Heart left ventricle (tissue), 16 donors: ENCODE measurements at regions not wholly inside any gene's neighbourhood (a gene's known extent, or its start where the extent isn't known, plus 50 kb on each side); places are given as distances from the start of the nearest gene placed in this dataset.

Experiments
- ATAC-seq, 4 donors: fragments of 200-7000 bp; cut with Tn5 transposase; one replicate each; pipeline ENCODE4 v1.9.1; 2020 to 2022; ENCODE audit warnings: moderate library complexity in 4 of 4, mild to moderate bottlenecking in 3 of 4, moderate number of reproducible peaks in 1 of 4
- DNase-seq, 5 donors: peaks; one replicate each; pipeline ENCODE4 v3.0.0-alpha.2; 2020
- H3K27ac ChIP-seq, 12 donors: fragments of 200-600 bp; sonication (generic) in 4 of 12; one replicate each; pipeline versions ENCODE4 v1.5.0 to v1.8.0; 2016 to 2022; ENCODE audit warnings: mild to moderate bottlenecking in 2 of 12
- H3K27me3 ChIP-seq, 9 donors: fragments of 200-600 bp; sonication (generic) in 2 of 9; one replicate each; pipeline versions ENCODE4 v1.5.1 to v1.8.0; 2016 to 2022; ENCODE audit warnings: mild to moderate bottlenecking in 3 of 9
- H3K36me3 ChIP-seq, 9 donors: fragments of 200-600 bp; sonication (generic) in 2 of 9; one replicate each; pipeline versions ENCODE4 v1.5.0 to v1.8.0; 2018 to 2022; ENCODE audit warnings: mild to moderate bottlenecking in 2 of 9
- H3K4me1 ChIP-seq, 12 donors: fragments of 200-600 bp; sonication (generic) in 4 of 12; one replicate each; pipeline versions ENCODE4 v1.5.0 to v1.8.0; 2016 to 2022; ENCODE audit warnings: mild to moderate bottlenecking in 3 of 12
- H3K4me3 ChIP-seq, 12 donors: fragments of 200-600 bp; sonication (generic) in 4 of 12; one replicate each; pipeline versions ENCODE4 v1.5.0 to v1.8.0; 2017 to 2022; ENCODE audit warnings: mild to moderate bottlenecking in 9 of 12, moderate library complexity in 4 of 12
- H3K9me3 ChIP-seq, 12 donors: fragments of 200-600 bp; sonication (generic) in 4 of 12; one replicate each; pipeline versions ENCODE4 v1.5.0 to v1.8.0; 2016 to 2022; ENCODE audit warnings: mild to moderate bottlenecking in 1 of 12
- POLR2A ChIP-seq, 2 donors: fragments of 450-650 bp; IDR thresholded peaks; one replicate each; pipeline ENCODE4 v1.6.1; 2017; ENCODE audit warnings: antibody characterized with exemption in 2 of 2, mild to moderate bottlenecking in 2 of 2, moderate library complexity in 2 of 2
- WGBS, 4 donors: extraction: QIAGEN DNeasy Blood & Tissue Kit in 2 of 4; methylation state at CpG; one replicate each; pipeline versions ENCODE4 v1.1.5 to v1.1.7; 2013 to 2018; 5-methylcytosine and 5-hydroxymethylcytosine counted together
- intact Hi-C, 10 donors: fragments of 100-400 bp; cut with DNase I; formaldehyde crosslinking; loops; one replicate each; pipeline versions ENCODE4 v1.11.1 to v1.14.2; 2022
- TF ChIP-seq, protein P1 (sequence below), 12 donors: fragments of 200-600 bp; sonication (generic) in 4 of 12; IDR thresholded peaks; one replicate each; pipeline versions ENCODE4 v1.5.0 to v1.8.0; 2018 to 2022; ENCODE audit warnings: antibody characterized with exemption in 12 of 12, mild to moderate bottlenecking in 5 of 12
- donor health status: ischemic (EF 13 %, LVEDD 7.1; RV severe dilation, severe dysfunction).
- donor health status: healthy with polysubstance abuse.
- donor health status: DM: no; HTN: yes; CAD: no.
- donor health status: DM: no; HTN: no; CAD: no.
- donor health status: ischemic (EF 25% LVEDD 6.9; RV normal size, moderate dysfunction).
- donor health status: ischemic (EF 25% LVEDD 5.7; RV mildly dilated, moderate dysfunction).
- donor health status: healthy.
- donor health status: DM: yes; HTN: yes; CAD: no.
- donor health status: ischemic (EF 35%, LVEDD 5.7; RV mildly dilated, moderate dysfunction).
- donor health status: nonischemic (EF 11% LVEDD 7.7; RV severe dilation, severe dysfunction).
- donor health status: DM: yes; HTN: yes; CAD: no.
- donor health status: PGD.
- donor health status: ischemic (EF 29% LVEDD 5.4; RV normal size, mild dysfunction).
- donor health status: nonischemic (EF 23%, LVEDD 6.1; RV moderate dilation, normal function).

DNA sequence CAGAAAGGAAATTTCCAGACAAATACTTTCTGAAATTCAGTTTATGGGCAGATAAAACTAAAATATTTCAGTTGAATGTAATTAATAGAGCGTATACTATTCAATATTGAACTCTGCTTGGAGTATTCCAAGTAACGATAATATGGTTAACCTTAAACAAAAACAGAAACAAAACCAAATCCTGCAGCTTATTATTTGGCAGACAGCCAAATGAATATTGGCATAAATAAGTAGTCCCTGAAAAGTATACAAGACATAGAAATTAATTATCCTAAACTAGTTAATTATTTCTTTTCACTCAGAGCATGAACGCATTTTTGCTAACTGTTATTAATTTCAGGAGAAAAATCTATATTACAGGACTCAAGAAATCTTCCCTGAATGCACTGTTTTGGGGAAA is 1574.0 kb downstream of the MAT2B start:
- H3K36me3 ChIP-seq, result no peaks in the 10 kb centered on the region
- peaks cover 0 to 6% (median 0%) of the 10 kb centered on the region in 12 donors for H3K9me3 ChIP-seq
- ATAC-seq (no peak), DNase-seq (no peak)
- no peak overlapping the region for H3K27ac ChIP-seq
- H3K4me3 ChIP-seq, result no peak overlapping the region
- intact Hi-C loops, result no loop called here
- H3K27me3 ChIP-seq, result no peaks in the 10 kb centered on the region
- TF ChIP-seq, protein P1, sequence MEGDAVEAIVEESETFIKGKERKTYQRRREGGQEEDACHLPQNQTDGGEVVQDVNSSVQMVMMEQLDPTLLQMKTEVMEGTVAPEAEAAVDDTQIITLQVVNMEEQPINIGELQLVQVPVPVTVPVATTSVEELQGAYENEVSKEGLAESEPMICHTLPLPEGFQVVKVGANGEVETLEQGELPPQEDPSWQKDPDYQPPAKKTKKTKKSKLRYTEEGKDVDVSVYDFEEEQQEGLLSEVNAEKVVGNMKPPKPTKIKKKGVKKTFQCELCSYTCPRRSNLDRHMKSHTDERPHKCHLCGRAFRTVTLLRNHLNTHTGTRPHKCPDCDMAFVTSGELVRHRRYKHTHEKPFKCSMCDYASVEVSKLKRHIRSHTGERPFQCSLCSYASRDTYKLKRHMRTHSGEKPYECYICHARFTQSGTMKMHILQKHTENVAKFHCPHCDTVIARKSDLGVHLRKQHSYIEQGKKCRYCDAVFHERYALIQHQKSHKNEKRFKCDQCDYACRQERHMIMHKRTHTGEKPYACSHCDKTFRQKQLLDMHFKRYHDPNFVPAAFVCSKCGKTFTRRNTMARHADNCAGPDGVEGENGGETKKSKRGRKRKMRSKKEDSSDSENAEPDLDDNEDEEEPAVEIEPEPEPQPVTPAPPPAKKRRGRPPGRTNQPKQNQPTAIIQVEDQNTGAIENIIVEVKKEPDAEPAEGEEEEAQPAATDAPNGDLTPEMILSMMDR (IDR thresholded peaks at IDR 0.05), result no peak
- no peak for TF ChIP-seq POLR2A (IDR thresholded peaks at IDR 0.05)
- WGBS, 4 donors, result 50 to 81% (median 67%) methylated on average over 3 of the region's 3 CpGs
- H3K4me1 ChIP-seq, result no peaks in the 10 kb centered on the region

- intact Hi-C loops, result no loop called here
- no peaks in the 10 kb centered on the region for H3K27me3 ChIP-seq
- no peak overlapping the region for H3K27ac ChIP-seq
- no peaks in the 10 kb centered on the region for H3K4me1 ChIP-seq
- ATAC-seq (no peak), DNase-seq (no peak)
- no peak overlapping the region for H3K4me3 ChIP-seq
- H3K9me3 ChIP-seq, result no peaks in the 10 kb centered on the region
- 51 to 65% (median 60%) methylated on average over 1 of the region's 1 CpG for WGBS, 4 donors
- H3K36me3 ChIP-seq, result no peaks in the 10 kb centered on the region
- no peak for TF ChIP-seq POLR2A (IDR thresholded peaks at IDR 0.05)
- TF ChIP-seq, protein P1 (IDR thresholded peaks at IDR 0.05), result no peak
These were observed 1578.0 kb downstream of the MAT2B start for GRCh38 chr5:165083394-165083793.

GRCh38 chr5:165086465-165086864 is 1581.0 kb downstream of the MAT2B start:
- H3K27me3 ChIP-seq, result no peaks in the 10 kb centered on the region
- no peaks in the 10 kb centered on the region for H3K36me3 ChIP-seq
- H3K27ac ChIP-seq, result no peak overlapping the region
- TF ChIP-seq, protein P1 (IDR thresholded peaks at IDR 0.05), result no peak
- TF ChIP-seq POLR2A (IDR thresholded peaks at IDR 0.05), result no peak
- 54 to 73% (median 67%) methylated on average over 2 of the region's 2 CpGs for WGBS, 4 donors
- no peaks in the 10 kb centered on the region for H3K9me3 ChIP-seq
- no peak for ATAC-seq
- intact Hi-C loops, result no loop called here
- DNase-seq, result no peak
- no peaks in the 10 kb centered on the region for H3K4me1 ChIP-seq
- no peak overlapping the region for H3K4me3 ChIP-seq

DNA sequence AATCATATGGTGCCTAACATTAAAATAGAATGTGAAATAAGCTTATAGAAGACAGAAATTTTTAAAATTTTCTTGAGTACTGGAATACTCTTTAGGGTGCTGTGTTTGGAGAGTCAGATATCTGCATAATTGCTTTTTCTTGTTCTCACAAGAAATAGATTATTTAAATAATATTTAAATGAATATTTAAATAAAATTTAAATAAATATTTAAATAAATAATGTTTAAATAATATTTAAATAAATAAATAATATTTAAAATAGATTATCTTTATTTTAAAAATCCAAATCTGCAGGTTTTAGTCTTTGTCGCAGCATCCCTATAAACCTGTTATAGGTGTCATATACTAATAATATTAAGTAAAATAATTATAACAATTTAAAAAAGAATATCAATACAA is 1589.4 kb downstream of the MAT2B start:
- no peak for DNase-seq
- intact Hi-C loops, result no loop called here
- Histone ChIP-seq H3K27me3 (no peaks in the 10 kb centered on the region), H3K4me1 (no peaks in the 10 kb centered on the region), H3K9me3 (peaks cover 0 to 3% (median 0%) of the 10 kb centered on the region in 12 donors), H3K4me3 (no peak overlapping the region), H3K27ac (no peak overlapping the region), H3K36me3 (no peaks in the 10 kb centered on the region)
- TF ChIP-seq, protein P1 (IDR thresholded peaks at IDR 0.05), result no peak
- ATAC-seq, result no peak
- 94 to 97% (median 96%) methylated on average over 1 of the region's 1 CpG for WGBS, 4 donors
